ENCODE measurements at regions not wholly inside any gene's neighbourhood (a gene's known extent, or its start where the extent isn't known, plus 50 kb on each side); places are given as distances from the start of the nearest gene placed in this dataset.

DNA sequence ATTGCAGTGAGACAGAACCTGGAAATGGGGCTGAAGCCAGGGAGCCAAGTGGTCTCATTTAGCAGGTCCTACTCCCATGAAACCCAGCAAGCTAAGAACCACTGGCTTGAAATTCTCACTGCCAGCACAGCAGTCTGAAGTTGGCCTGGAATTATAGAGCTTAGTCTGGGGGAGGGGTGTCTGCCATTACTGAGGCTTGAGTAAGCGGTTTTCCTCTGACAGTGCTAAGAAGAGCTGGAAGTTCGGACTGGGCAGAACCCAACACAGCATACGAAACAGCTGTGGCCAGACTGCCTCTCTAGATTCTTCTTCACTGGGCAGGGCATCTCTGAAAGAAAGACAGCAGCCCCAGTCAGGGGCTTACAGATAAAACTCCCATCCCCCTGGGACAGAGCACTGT lies 305.7 kb upstream of the SETBP1 start:
- Histone ChIP-seq H3K36me3 (ENCODE audit: control insufficient read depth, insufficient read depth, low read length) (no peaks in the 10 kb centered on the region), H2AFZ (ENCODE audit: low read length) (no peak overlapping the region), H4K20me1 (ENCODE audit: control insufficient read depth, extremely low read depth, insufficient read depth, low read length) (no peaks in the 10 kb centered on the region), H3K79me2 (ENCODE audit: control insufficient read depth, insufficient read depth, low read length) (no peaks in the 10 kb centered on the region), H3K4me2 (ENCODE audit: extremely low read depth, insufficient read depth, low read length) (no peak overlapping the region), H3K9me3 (ENCODE audit: control insufficient read depth, insufficient read depth, low read depth, low read length) (no peaks in the 10 kb centered on the region), H3K27me3 (ENCODE audit: control insufficient read depth, insufficient read depth, low read length) (no peaks in the 10 kb centered on the region), H3K9ac (ENCODE audit: insufficient read depth, low read length) (no peak overlapping the region), H3K4me3 (replicated peaks in 1 of 4; ENCODE audit: control extremely low read depth in 1 of 4, insufficient read depth in 1 of 4, low read depth in 3 of 4, low read length in 4 of 4) (no peak overlapping the region), H3K4me1 (ENCODE audit: control insufficient read depth, extremely low read depth, insufficient read depth, low read length) (no peaks in the 10 kb centered on the region), H3K27ac (ENCODE audit: insufficient read depth, low read length) (no peak overlapping the region)
- TF ChIP-seq EZH2 (IDR thresholded peaks at IDR 0.05; ENCODE audit: low read length, missing control alignments) (no peak), CTCF (conservative IDR thresholded peaks at IDR 0.05 in 1 of 2, IDR thresholded peaks at IDR 0.05 in 1 of 2; ENCODE audit: low read depth in 1 of 2, low read length in 2 of 2) (no peak)
- DNase-seq (ENCODE audit: low read depth in 2 of 2) = no peak

- TF ChIP-seq CTCF (conservative IDR thresholded peaks at IDR 0.05 in 1 of 2, IDR thresholded peaks at IDR 0.05 in 1 of 2; ENCODE audit: low read depth in 1 of 2, low read length in 2 of 2) (no peak), EZH2 (IDR thresholded peaks at IDR 0.05; ENCODE audit: low read length, missing control alignments) (no peak)
- no peak for DNase-seq (ENCODE audit: low read depth in 2 of 2)
- H4K20me1 ChIP-seq (ENCODE audit: control insufficient read depth, extremely low read depth, insufficient read depth, low read length) = no peaks in the 10 kb centered on the region
- H2AFZ ChIP-seq (ENCODE audit: low read length) = no peak overlapping the region
- H3K27ac ChIP-seq (ENCODE audit: insufficient read depth, low read length) = no peak overlapping the region
- H3K4me3 ChIP-seq (replicated peaks in 1 of 4; ENCODE audit: control extremely low read depth in 1 of 4, insufficient read depth in 1 of 4, low read depth in 3 of 4, low read length in 4 of 4) = no peak overlapping the region
- no peaks in the 10 kb centered on the region for H3K36me3 ChIP-seq (ENCODE audit: control insufficient read depth, insufficient read depth, low read length)
- H3K27me3 ChIP-seq (ENCODE audit: control insufficient read depth, insufficient read depth, low read length) = no peaks in the 10 kb centered on the region
- no peaks in the 10 kb centered on the region for H3K79me2 ChIP-seq (ENCODE audit: control insufficient read depth, insufficient read depth, low read length)
- no peak overlapping the region for H3K4me2 ChIP-seq (ENCODE audit: extremely low read depth, insufficient read depth, low read length)
- H3K9ac ChIP-seq (ENCODE audit: insufficient read depth, low read length) = no peak overlapping the region
- no peaks in the 10 kb centered on the region for H3K4me1 ChIP-seq (ENCODE audit: control insufficient read depth, extremely low read depth, insufficient read depth, low read length)
- no peaks in the 10 kb centered on the region for H3K9me3 ChIP-seq (ENCODE audit: control insufficient read depth, insufficient read depth, low read depth, low read length)
Measured at GRCh38 chr18:44386401-44386800, 294.3 kb upstream of the SETBP1 start.

DNA sequence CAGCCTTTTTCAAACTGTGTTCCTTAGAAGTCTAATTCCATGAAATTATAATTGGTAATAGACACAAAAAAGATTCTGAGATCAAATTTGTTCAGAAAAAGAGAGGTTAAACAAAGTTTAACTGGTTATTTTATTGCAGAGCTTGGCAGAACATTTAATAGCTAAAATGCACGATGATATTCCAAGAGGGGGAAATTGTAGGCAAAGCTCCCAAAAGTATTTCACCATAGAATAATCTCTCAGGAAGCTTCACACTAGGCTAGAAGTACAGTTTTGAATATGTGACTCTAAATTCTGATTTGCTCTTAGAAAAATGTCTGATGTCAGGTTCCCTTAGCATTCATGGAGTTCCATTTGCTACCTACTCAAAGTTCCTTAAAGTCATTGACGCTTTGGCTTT lies 292.4 kb upstream of the SETBP1 start:
- no peaks in the 10 kb centered on the region for H3K4me1 ChIP-seq (ENCODE audit: control insufficient read depth, extremely low read depth, insufficient read depth, low read length)

More for the DNA sequence above, 292.4 kb upstream of the SETBP1 start:
- Histone ChIP-seq H3K27ac (ENCODE audit: insufficient read depth, low read length) (no peak overlapping the region), H3K9ac (ENCODE audit: insufficient read depth, low read length) (no peak overlapping the region), H3K36me3 (ENCODE audit: control insufficient read depth, insufficient read depth, low read length) (no peaks in the 10 kb centered on the region), H3K4me3 (replicated peaks in 1 of 4; ENCODE audit: control extremely low read depth in 1 of 4, insufficient read depth in 1 of 4, low read depth in 3 of 4, low read length in 4 of 4) (no peak overlapping the region), H3K9me3 (ENCODE audit: control insufficient read depth, insufficient read depth, low read depth, low read length) (no peaks in the 10 kb centered on the region), H3K4me2 (ENCODE audit: extremely low read depth, insufficient read depth, low read length) (no peak overlapping the region), H4K20me1 (ENCODE audit: control insufficient read depth, extremely low read depth, insufficient read depth, low read length) (no peaks in the 10 kb centered on the region), H2AFZ (ENCODE audit: low read length) (no peak overlapping the region), H3K79me2 (ENCODE audit: control insufficient read depth, insufficient read depth, low read length) (no peaks in the 10 kb centered on the region), H3K27me3 (ENCODE audit: control insufficient read depth, insufficient read depth, low read length) (no peaks in the 10 kb centered on the region)
- no peak for DNase-seq (ENCODE audit: low read depth in 2 of 2)
- TF ChIP-seq CTCF (conservative IDR thresholded peaks at IDR 0.05 in 1 of 2, IDR thresholded peaks at IDR 0.05 in 1 of 2; ENCODE audit: low read depth in 1 of 2, low read length in 2 of 2) = no peak
- no peak for TF ChIP-seq EZH2 (IDR thresholded peaks at IDR 0.05; ENCODE audit: low read length, missing control alignments)
